Naive thymus-derived CD4-positive, alpha-beta T cell (primary cell): ENCODE measurements at regions not wholly inside any gene's neighbourhood (a gene's known extent, or its start where the extent isn't known, plus 50 kb on each side); places are given as distances from the start of the nearest gene placed in this dataset.

Experiments
- ATAC-seq: fragments of 150-1000 bp; cut with Tn5 transposase; 2 replicates; pipeline ENCODE4 v1.10.0; 2021; ENCODE audit warnings: mild to moderate bottlenecking, moderate library complexity
- CTCF ChIA-PET: fragments of 350-600 bp; sonication (Branson Sonifier 250); formaldehyde crosslinking; loops from one replicate; lab custom pipeline; 2021; ENCODE audit warnings: antibody characterized with exemption; lab: Charles Lee
- POLR2A ChIA-PET: fragments of 350-600 bp; sonication (Branson Sonifier 250); formaldehyde crosslinking; loops from one replicate; lab custom pipeline; 2021; ENCODE audit warnings: antibody characterized with exemption, inconsistent platforms; lab: Charles Lee
- DNase-seq, 9 donors: peaks; one replicate each; pipeline versions ENCODE4 v3.0.0 to v3.0.0-alpha.2; 2020 to 2022; ENCODE audit warnings: mixed read lengths in 1 of 9
- H3K27ac ChIP-seq: one replicate; pipeline ENCODE4 v1.7.0; 2013; ENCODE audit warnings: mild to moderate bottlenecking, low read depth, low read length, moderate library complexity
- H3K27me3 ChIP-seq, 2 donors: one replicate each; pipeline ENCODE4 v1.7.0; 2013; ENCODE audit warnings: low read length in 2 of 2, mild to moderate bottlenecking in 2 of 2, moderate library complexity in 2 of 2; ENCODE audit not compliant: control insufficient read depth in 2 of 2, insufficient read depth in 2 of 2
- H3K36me3 ChIP-seq, 3 experiments: 1 replicate in 2 of 3; 2 replicates in 1 of 3; pipeline ENCODE4 v1.7.0; 2013; ENCODE audit warnings: low read length in 3 of 3, mild to moderate bottlenecking in 3 of 3, moderate library complexity in 1 of 3; ENCODE audit not compliant: insufficient read depth in 3 of 3, control insufficient read depth in 2 of 3
- H3K4me1 ChIP-seq, 2 donors: one replicate each; pipeline ENCODE4 v1.7.0; 2013; ENCODE audit warnings: low read length in 2 of 2, mild to moderate bottlenecking in 2 of 2, moderate library complexity in 1 of 2; ENCODE audit not compliant: control insufficient read depth in 2 of 2, insufficient read depth in 2 of 2
- H3K4me3 ChIP-seq: 2 replicates; pipeline ENCODE4 v1.7.0; 2013; ENCODE audit warnings: mild to moderate bottlenecking, low read length
- H3K9me3 ChIP-seq, 3 experiments: 1 replicate in 2 of 3; 2 replicates in 1 of 3; pipeline ENCODE4 v1.7.0; 2013; ENCODE audit warnings: low read length in 3 of 3; ENCODE audit not compliant: control insufficient read depth in 2 of 3
- H3K27ac Mint-ChIP-seq, 9 donors: one replicate each; pipeline ENCODE4 v1.8.0; 2020 to 2022; ENCODE audit warnings: mixed read lengths in 9 of 9, mild to moderate bottlenecking in 8 of 9, moderate library complexity in 5 of 9, inconsistent platforms in 2 of 9
- H3K27me3 Mint-ChIP-seq, 5 donors: one replicate each; pipeline ENCODE4 v1.8.0; 2021 to 2022; ENCODE audit warnings: mixed read lengths in 5 of 5, mild to moderate bottlenecking in 1 of 5
- H3K36me3 Mint-ChIP-seq, 5 donors: one replicate each; pipeline ENCODE4 v1.8.0; 2020 to 2022; ENCODE audit warnings: mixed read lengths in 5 of 5, mild to moderate bottlenecking in 3 of 5, inconsistent platforms in 1 of 5
- H3K4me1 Mint-ChIP-seq, 7 donors: one replicate each; pipeline ENCODE4 v1.8.0; 2020 to 2022; ENCODE audit warnings: mixed read lengths in 7 of 7, mild to moderate bottlenecking in 3 of 7, inconsistent platforms in 1 of 7
- H3K4me3 Mint-ChIP-seq, 10 donors: one replicate each; pipeline ENCODE4 v1.8.0; 2020 to 2022; ENCODE audit warnings: mild to moderate bottlenecking in 10 of 10, mixed read lengths in 10 of 10, moderate library complexity in 6 of 10, inconsistent platforms in 2 of 10
- H3K9me3 Mint-ChIP-seq, 11 donors: one replicate each; pipeline ENCODE4 v1.8.0; 2020 to 2022; ENCODE audit warnings: mixed read lengths in 11 of 11, mild to moderate bottlenecking in 4 of 11, inconsistent platforms in 1 of 11, moderate library complexity in 1 of 11
- intact Hi-C, 2 donors: fragments of 100-400 bp; cut with micrococcal nuclease; formaldehyde crosslinking; loops; one replicate each; pipeline ENCODE4 v1.15.1; 2023

DNA sequence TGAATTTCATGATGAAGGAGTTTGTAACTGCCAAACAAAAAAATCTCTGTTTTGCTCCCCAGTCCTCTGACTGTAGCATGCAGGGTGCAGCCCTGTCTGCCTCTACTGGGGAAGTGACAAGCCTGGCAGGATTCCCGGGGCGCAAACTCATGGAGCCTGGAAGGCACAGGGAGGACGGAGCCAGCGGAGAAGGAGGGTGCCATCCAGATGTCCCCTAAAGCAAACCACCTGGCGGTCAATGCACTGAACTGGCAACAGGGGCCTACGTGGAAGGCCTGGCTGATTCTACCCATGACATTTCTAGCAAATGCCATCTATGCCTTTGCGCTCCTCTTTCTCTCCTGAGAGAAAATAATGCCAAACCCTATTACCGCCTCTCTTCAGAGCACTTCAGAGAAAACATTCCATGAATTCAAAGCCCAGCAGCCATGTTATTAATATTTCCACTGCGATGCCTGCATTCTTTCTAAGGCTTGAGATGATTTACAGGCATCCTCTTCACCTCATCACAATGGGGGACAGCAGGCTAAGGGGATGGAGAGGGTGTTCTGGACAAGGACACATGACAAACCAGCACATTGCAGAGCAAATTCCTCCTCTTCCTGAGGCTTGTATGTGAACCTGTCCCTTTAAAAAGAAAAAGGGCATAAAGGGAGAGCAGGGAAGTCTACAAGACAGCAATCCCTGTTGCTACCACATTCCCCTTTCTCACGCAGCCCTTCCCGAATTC is 329.3 kb upstream of the NOCT start:
- H3K9me3 Mint-ChIP-seq, result no peaks in the 10 kb centered on the region
- no peaks in the 10 kb centered on the region for H3K4me1 Mint-ChIP-seq
- no peaks in the 10 kb centered on the region for H3K27me3 ChIP-seq
- H3K27ac ChIP-seq, result no peak overlapping the region
- no peaks in the 10 kb centered on the region for H3K36me3 Mint-ChIP-seq
- no peak for DNase-seq
- H3K4me3 Mint-ChIP-seq, result no peak overlapping the region
- no peak overlapping the region for H3K4me3 ChIP-seq
- H3K36me3 ChIP-seq, result no peaks in the 10 kb centered on the region
- ChIA-PET CTCF (no interaction called here), POLR2A (no interaction called here)
- no peaks in the 10 kb centered on the region for H3K4me1 ChIP-seq
- no peaks in the 10 kb centered on the region for H3K9me3 ChIP-seq
- ATAC-seq, result no peak
- H3K27me3 Mint-ChIP-seq, result peaks cover 13 to 53% (median 30%) of the 10 kb centered on the region in 5 donors
- no peak overlapping the region for H3K27ac Mint-ChIP-seq
- intact Hi-C loops, result loop anchor here in 1 of 2 donors (10.0 kb wide), 1 partner anchor 951 kb away; no protein-coding TSS in a partner anchor

DNA sequence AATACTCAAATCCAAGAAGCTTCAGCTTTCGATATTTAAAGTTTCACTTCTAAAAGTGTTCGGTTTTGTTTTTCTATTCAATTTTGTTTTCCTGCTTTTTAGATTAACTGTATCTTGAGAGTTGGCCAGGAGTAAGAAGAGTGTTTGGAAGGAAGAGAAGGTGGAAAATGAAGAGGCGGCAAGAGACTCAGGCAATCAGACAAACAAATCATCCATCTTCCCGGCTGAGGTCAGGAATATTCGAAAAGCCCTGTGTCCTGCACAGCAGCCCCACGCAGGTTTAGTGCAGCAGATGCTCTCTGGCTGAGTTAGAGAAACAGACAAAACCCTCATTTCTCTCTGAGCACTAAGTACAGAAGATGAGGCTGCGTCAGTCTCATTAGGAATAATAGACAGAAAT is 330.3 kb upstream of the NOCT start:
- Mint-ChIP-seq H3K36me3 (no peaks in the 10 kb centered on the region), H3K9me3 (no peaks in the 10 kb centered on the region), H3K4me3 (no peak overlapping the region), H3K27ac (no peak overlapping the region), H3K27me3 (peaks cover 15 to 55% (median 38%) of the 10 kb centered on the region in 5 donors), H3K4me1 (no peaks in the 10 kb centered on the region)
- Histone ChIP-seq H3K9me3 (no peaks in the 10 kb centered on the region), H3K27ac (no peak overlapping the region), H3K36me3 (no peaks in the 10 kb centered on the region), H3K4me3 (no peak overlapping the region), H3K4me1 (no peaks in the 10 kb centered on the region), H3K27me3 (no peaks in the 10 kb centered on the region)
- ChIA-PET CTCF (no interaction called here), POLR2A (no interaction called here)
- DNase-seq (no peak), ATAC-seq (no peak)
- intact Hi-C loops, result loop anchor here in 1 of 2 donors (10.0 kb wide), 1 partner anchor 951 kb away; no protein-coding TSS in a partner anchor

DNA sequence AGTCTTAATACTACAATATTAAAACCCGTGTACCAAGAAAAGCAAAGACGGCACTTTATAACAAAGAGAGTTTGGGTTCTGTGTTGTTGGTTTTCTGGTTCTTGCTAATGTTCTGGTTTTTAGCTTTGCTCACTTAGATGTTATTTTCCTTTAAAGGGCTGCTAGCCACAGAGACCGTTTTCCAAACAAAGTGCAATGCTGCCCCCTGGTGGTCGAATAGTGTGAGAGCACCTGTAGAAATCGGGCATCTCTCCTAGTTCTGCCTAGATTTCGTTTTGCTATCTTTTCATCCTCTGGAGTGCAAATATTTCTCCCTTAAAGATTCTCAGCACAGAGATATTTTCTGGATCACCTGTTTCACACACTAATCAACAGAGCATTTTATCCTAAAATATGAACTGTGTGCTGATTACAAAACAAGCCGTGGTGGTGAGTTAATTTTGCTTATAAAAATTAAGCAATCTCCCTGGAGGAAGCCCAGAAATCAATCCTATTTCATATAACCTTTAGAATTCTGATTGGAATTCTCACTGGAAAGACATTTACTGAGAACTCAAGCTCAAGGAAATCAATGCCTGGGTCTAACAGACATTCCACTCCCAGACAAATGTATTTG is 334.5 kb upstream of the NOCT start:
- peak; percentile 20 to 70 (median 42) for DNase-seq
- Mint-ChIP-seq H3K4me1 (no peaks in the 10 kb centered on the region), H3K4me3 (no peak overlapping the region), H3K27me3 (peaks cover 15 to 33% (median 24%) of the 10 kb centered on the region in 5 donors), H3K27ac (no peak overlapping the region), H3K9me3 (no peaks in the 10 kb centered on the region), H3K36me3 (no peaks in the 10 kb centered on the region)
- ChIA-PET CTCF (no interaction called here), POLR2A (no interaction called here)
- Histone ChIP-seq H3K27ac (no peak overlapping the region), H3K27me3 (no peaks in the 10 kb centered on the region), H3K4me1 (no peaks in the 10 kb centered on the region), H3K4me3 (no peak overlapping the region), H3K36me3 (no peaks in the 10 kb centered on the region), H3K9me3 (no peaks in the 10 kb centered on the region)
- intact Hi-C loops, result loop anchor here in 1 of 2 donors (1.0 to 10.0 kb wide), 5 partner anchors 190 to 946 kb away; no protein-coding TSS in a partner anchor
- ATAC-seq, result peak; percentile 67

DNA sequence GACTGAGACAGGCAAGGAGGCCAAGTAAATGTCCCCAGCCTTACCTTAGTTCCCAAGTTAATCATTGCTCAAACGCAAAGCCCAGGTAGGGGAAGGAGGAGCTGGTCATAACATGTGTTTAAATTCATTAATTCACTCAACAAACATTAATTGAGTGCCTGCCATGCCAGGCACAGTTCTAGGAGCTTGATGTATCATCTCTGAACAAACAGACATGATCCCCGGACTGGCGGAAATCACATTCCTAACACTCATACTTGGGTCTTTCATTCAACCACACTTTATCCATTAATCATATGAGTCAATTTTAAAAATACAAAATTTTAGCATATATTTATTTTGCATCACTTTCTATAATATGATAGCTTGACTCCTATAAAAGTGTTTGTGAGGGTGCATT is 335.3 kb upstream of the NOCT start:
- POLR2A ChIA-PET, result no interaction called here
- intact Hi-C loops, result loop anchor here in 1 of 2 donors (2.0 to 10.0 kb wide), 4 partner anchors 191 to 945 kb away; no protein-coding TSS in a partner anchor

DNA sequence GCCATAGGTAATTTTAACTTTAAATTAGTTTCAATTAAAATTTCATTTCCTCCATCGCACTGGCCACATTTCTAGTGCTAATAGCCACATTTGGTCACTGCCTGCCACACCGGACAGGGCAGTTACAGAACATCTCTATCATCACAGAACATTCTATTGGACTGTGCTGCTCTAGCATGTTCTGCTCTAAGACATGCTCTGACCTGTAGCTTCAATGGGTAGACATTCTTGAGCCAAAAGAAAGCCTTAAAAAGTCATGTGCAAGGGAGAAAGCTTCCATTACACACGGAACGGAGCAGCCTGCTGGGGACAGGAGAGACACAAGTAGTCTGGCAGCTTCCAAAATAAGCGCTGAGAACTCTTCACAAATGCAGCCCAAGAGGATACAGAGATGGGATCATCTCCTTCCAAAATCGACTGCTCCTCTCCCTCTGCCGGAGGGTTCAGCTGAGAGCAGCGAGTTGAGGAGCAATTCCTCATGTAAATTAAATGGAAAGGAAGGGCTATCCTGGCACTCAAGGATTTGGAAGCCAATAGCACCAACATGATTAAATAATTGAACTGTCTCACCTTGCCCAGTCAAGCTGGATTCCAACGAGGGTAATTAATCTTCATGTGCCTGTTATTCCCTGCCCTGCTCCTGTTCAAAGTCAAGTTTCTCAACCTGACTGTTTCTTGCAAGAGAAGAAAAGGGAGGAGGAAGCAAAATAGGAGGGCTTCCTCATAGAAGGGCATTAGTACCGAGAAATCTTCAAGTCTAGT is 336.4 kb upstream of the NOCT start:
- DNase-seq (no peak), ATAC-seq (no peak)
- no peaks in the 10 kb centered on the region for H3K9me3 ChIP-seq
- Mint-ChIP-seq H3K27me3 (peaks cover 14 to 24% (median 20%) of the 10 kb centered on the region in 5 donors), H3K27ac (no peak overlapping the region), H3K4me3 (no peak overlapping the region), H3K9me3 (peaks cover 0 to 1% (median 0%) of the 10 kb centered on the region in 11 donors), H3K36me3 (no peaks in the 10 kb centered on the region), H3K4me1 (no peaks in the 10 kb centered on the region)
- H3K36me3 ChIP-seq, result no peaks in the 10 kb centered on the region
- ChIA-PET POLR2A (no interaction called here), CTCF (interaction anchor here (1.3 to 1.4 kb wide), 2 partner anchors 10 to 15 kb away, joined by 3 read pairs; no protein-coding TSS in a partner anchor)
- no peak overlapping the region for H3K4me3 ChIP-seq
- H3K27me3 ChIP-seq, result no peaks in the 10 kb centered on the region
- intact Hi-C loops, result no loop called here
- no peaks in the 10 kb centered on the region for H3K4me1 ChIP-seq
- no peak overlapping the region for H3K27ac ChIP-seq

More for the DNA sequence above, 335.3 kb upstream of the NOCT start:
- CTCF ChIA-PET, result interaction anchor here (1.3 to 1.4 kb wide), 2 partner anchors 9 to 14 kb away, joined by 3 read pairs; no protein-coding TSS in a partner anchor
- DNase-seq, result no peak
- no peak for ATAC-seq
- no peaks in the 10 kb centered on the region for H3K27me3 ChIP-seq
- Mint-ChIP-seq H3K27ac (no peak overlapping the region), H3K4me1 (no peaks in the 10 kb centered on the region), H3K36me3 (no peaks in the 10 kb centered on the region), H3K4me3 (no peak overlapping the region), H3K27me3 (peaks cover 15 to 24% (median 20%) of the 10 kb centered on the region in 5 donors), H3K9me3 (peaks cover 0 to 1% (median 0%) of the 10 kb centered on the region in 11 donors)
- no peak overlapping the region for H3K4me3 ChIP-seq
- no peaks in the 10 kb centered on the region for H3K4me1 ChIP-seq
- no peaks in the 10 kb centered on the region for H3K9me3 ChIP-seq
- no peak overlapping the region for H3K27ac ChIP-seq
- H3K36me3 ChIP-seq, result no peaks in the 10 kb centered on the region

DNA sequence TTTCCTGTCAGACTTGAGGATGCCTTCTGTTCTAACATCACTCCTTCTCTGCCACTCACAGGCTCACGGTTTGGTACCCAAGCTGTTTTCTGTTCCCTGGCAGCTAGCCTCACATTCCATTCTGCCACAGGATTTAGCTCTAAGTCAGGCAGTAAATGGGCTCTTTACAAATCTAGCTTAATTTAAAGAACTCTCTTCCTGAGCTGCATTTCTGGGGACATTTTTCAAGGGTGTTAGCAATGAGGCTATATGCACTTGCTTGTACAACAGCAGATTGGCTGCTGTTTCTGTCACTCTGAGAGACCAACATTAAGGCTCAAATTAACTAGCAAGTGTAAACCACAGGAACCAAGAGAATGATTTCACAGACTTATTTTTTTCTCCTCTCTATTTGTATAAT is 337.8 kb upstream of the NOCT start:
- Histone ChIP-seq H3K27me3 (no peaks in the 10 kb centered on the region), H3K4me3 (no peak overlapping the region), H3K4me1 (no peaks in the 10 kb centered on the region), H3K36me3 (no peaks in the 10 kb centered on the region), H3K9me3 (no peaks in the 10 kb centered on the region), H3K27ac (no peak overlapping the region)
- Mint-ChIP-seq H3K27ac (no peak overlapping the region), H3K4me3 (no peak overlapping the region), H3K4me1 (no peaks in the 10 kb centered on the region), H3K27me3 (peaks cover 8 to 13% (median 12%) of the 10 kb centered on the region in 5 donors), H3K9me3 (peaks cover 0 to 1% (median 0%) of the 10 kb centered on the region in 11 donors), H3K36me3 (no peaks in the 10 kb centered on the region)
- POLR2A ChIA-PET, result no interaction called here
- ATAC-seq, result no peak
- CTCF ChIA-PET, result no interaction called here
- intact Hi-C loops, result no loop called here
- no peak for DNase-seq
